ENCODE measurements at regions not wholly inside any gene's neighbourhood (a gene's known extent, or its start where the extent isn't known, plus 50 kb on each side); places are given as distances from the start of the nearest gene placed in this dataset.

- H3K4me1 ChIP-seq: no peaks in the 10 kb centered on the region
- no peak overlapping the region for H2AFZ ChIP-seq (replicated peaks)
- no peaks in the 10 kb centered on the region for H3K79me2 ChIP-seq (ENCODE audit: low read depth)
- no peaks in the 10 kb centered on the region for H3F3A ChIP-seq (ENCODE audit: low read depth)
- H3K4me2 ChIP-seq: no peak overlapping the region
- no peaks in the 10 kb centered on the region for H3K36me3 ChIP-seq
- TF ChIP-seq, protein P1, sequence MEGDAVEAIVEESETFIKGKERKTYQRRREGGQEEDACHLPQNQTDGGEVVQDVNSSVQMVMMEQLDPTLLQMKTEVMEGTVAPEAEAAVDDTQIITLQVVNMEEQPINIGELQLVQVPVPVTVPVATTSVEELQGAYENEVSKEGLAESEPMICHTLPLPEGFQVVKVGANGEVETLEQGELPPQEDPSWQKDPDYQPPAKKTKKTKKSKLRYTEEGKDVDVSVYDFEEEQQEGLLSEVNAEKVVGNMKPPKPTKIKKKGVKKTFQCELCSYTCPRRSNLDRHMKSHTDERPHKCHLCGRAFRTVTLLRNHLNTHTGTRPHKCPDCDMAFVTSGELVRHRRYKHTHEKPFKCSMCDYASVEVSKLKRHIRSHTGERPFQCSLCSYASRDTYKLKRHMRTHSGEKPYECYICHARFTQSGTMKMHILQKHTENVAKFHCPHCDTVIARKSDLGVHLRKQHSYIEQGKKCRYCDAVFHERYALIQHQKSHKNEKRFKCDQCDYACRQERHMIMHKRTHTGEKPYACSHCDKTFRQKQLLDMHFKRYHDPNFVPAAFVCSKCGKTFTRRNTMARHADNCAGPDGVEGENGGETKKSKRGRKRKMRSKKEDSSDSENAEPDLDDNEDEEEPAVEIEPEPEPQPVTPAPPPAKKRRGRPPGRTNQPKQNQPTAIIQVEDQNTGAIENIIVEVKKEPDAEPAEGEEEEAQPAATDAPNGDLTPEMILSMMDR (IDR thresholded peaks at IDR 0.05): no peak
- TF ChIP-seq EZH2phosphoT487 (IDR thresholded peaks at IDR 0.05) (no peak), EZH2 (IDR thresholded peaks at IDR 0.05) (no peak)
- Mint-ChIP-seq H3K27me3 (ENCODE audit: insufficient read depth, low read depth) (peaks cover 5% of the 10 kb centered on the region), H3K4me1 (no peaks in the 10 kb centered on the region), H3K4me3 (no peak overlapping the region), H3K36me3 (no peaks in the 10 kb centered on the region), H3K9me3 (no peaks in the 10 kb centered on the region), H3K27ac (no peak overlapping the region)
- H3K27ac ChIP-seq: no peak overlapping the region
- DNase-seq (ENCODE audit: low spot score): no peak
- H4K20me1 ChIP-seq (ENCODE audit: low read depth): no peaks in the 10 kb centered on the region
- H3K9ac ChIP-seq: no peak overlapping the region
- no peaks in the 10 kb centered on the region for H3K9me3 ChIP-seq (ENCODE audit: low read depth)
- H3K27me3 ChIP-seq: no peaks in the 10 kb centered on the region
- no peak overlapping the region for H3K4me3 ChIP-seq
Measured at GRCh38 chr6:25178336-25179035, 100.7 kb upstream of the CARMIL1 start.

DNA sequence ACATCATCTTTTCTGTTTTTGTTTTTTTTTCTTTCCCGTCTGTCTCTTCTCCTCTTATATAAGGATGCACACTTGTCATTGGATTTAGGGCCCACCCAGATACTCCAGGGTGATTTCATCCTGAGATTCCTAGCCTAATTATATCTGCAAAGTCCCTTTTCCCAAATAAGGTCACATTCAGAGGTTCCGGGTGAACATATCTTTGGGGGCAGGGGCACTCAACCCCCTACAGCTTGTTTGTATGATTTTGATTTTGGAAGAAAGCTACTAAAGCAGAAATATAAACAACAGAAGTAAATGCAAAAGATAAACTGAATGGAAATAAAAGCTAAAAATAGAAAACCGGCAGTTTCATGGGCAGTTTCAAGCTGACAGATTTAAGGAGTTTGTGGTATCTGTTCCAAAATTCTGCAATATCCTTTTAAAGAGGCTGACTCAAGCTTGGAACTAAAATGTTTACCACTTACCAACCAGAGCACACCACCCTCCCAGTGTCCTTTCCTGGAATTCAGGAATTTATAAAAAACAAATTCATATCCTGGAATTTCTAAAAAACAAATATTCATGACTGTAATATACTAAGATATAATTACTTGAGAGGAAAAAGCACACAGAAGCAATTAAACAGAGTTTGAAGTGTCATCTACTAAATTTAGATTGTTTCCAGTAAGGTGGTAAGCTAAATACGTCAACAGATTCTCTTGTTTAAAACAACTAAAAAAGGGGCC is 100.0 kb upstream of the CARMIL1 start:
- Mint-ChIP-seq H3K36me3 (no peaks in the 10 kb centered on the region), H3K4me1 (no peaks in the 10 kb centered on the region), H3K4me3 (no peak overlapping the region), H3K27ac (no peak overlapping the region), H3K27me3 (ENCODE audit: insufficient read depth, low read depth) (peaks cover 5% of the 10 kb centered on the region), H3K9me3 (no peaks in the 10 kb centered on the region)
- DNase-seq (ENCODE audit: low spot score): no peak
- H3F3A ChIP-seq (ENCODE audit: low read depth): no peaks in the 10 kb centered on the region
- no peaks in the 10 kb centered on the region for H3K9me3 ChIP-seq (ENCODE audit: low read depth)
- H4K20me1 ChIP-seq (ENCODE audit: low read depth): no peaks in the 10 kb centered on the region
- TF ChIP-seq EZH2 (IDR thresholded peaks at IDR 0.05): no peak
- TF ChIP-seq, protein P1 (IDR thresholded peaks at IDR 0.05): no peak
- TF ChIP-seq EZH2phosphoT487 (IDR thresholded peaks at IDR 0.05): no peak
- H3K36me3 ChIP-seq: no peaks in the 10 kb centered on the region
- H3K4me1 ChIP-seq: no peaks in the 10 kb centered on the region
- H3K27me3 ChIP-seq: no peaks in the 10 kb centered on the region
- H3K9ac ChIP-seq: no peak overlapping the region
- no peak overlapping the region for H2AFZ ChIP-seq (replicated peaks)
- no peak overlapping the region for H3K27ac ChIP-seq
- H3K79me2 ChIP-seq (ENCODE audit: low read depth): no peaks in the 10 kb centered on the region
- H3K4me2 ChIP-seq: no peak overlapping the region
- no peak overlapping the region for H3K4me3 ChIP-seq

DNA sequence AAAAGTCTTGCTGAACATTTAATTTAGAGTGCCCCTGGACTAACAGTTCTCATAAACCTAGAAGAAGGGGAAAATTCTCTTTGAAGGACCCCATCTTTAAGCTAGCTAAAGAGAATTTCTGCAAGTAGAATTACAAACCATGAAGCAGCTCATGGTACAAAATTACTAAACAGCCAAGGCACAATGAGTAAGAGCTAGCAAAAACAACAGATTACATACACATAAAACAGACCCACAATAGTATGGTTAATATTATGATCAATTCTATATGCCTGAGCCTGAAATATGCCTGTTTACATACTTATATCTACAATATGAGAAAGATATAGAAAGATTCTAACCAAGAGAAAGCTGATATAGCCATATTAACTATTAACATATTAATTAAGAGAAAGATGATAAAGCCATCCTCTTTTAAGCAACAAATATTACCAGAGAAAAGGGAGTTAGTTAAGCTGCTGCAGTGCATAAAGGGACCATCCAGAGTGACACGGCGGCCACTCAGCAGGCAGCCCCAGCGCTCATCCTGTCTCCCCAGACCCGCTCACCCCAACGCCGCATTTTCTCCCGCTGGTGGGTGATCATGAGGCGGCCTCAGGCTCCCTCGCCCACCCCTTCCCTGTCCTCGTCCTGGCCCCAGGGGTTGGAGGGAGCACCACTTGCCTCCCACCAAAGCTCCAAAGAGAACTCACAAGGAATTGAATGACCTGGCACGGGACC is 98.4 kb upstream of the CARMIL1 start:
- Histone ChIP-seq H3K4me1 (no peaks in the 10 kb centered on the region), H2AFZ (replicated peaks) (no peak overlapping the region), H3K27me3 (no peaks in the 10 kb centered on the region), H3K4me2 (no peak overlapping the region), H3F3A (ENCODE audit: low read depth) (no peaks in the 10 kb centered on the region), H3K9ac (no peak overlapping the region), H3K36me3 (no peaks in the 10 kb centered on the region), H3K4me3 (no peak overlapping the region), H3K79me2 (ENCODE audit: low read depth) (no peaks in the 10 kb centered on the region), H3K27ac (no peak overlapping the region), H3K9me3 (ENCODE audit: low read depth) (no peaks in the 10 kb centered on the region), H4K20me1 (ENCODE audit: low read depth) (no peaks in the 10 kb centered on the region)
- Mint-ChIP-seq H3K4me1 (peaks cover 9% of the 10 kb centered on the region), H3K36me3 (no peaks in the 10 kb centered on the region), H3K27ac (no peak overlapping the region), H3K9me3 (no peaks in the 10 kb centered on the region), H3K27me3 (ENCODE audit: insufficient read depth, low read depth) (peaks cover 2% of the 10 kb centered on the region), H3K4me3 (no peak overlapping the region)
- TF ChIP-seq EZH2phosphoT487 (IDR thresholded peaks at IDR 0.05): no peak
- no peak for TF ChIP-seq EZH2 (IDR thresholded peaks at IDR 0.05)
- TF ChIP-seq, protein P1 (IDR thresholded peaks at IDR 0.05): no peak
- DNase-seq (ENCODE audit: low spot score): no peak

Data from neural progenitor cell (in vitro differentiated cells).